Mucosa of descending colon (tissue), 3 donors: ENCODE measurements at regions not wholly inside any gene's neighbourhood (a gene's known extent, or its start where the extent isn't known, plus 50 kb on each side); places are given as distances from the start of the nearest gene placed in this dataset.

Source experiments
- ATAC-seq: fragments of 200-7000 bp; cut with Tn5 transposase; one replicate; pipeline ENCODE4 v1.9.1; 2020; ENCODE audit warnings: mild to moderate bottlenecking, moderate library complexity
- DNase-seq, 3 donors: peaks; one replicate each; pipeline ENCODE4 v3.0.0-alpha.2; 2020
- H3K36me3 ChIP-seq: fragments of 200-600 bp; one replicate; pipeline ENCODE4 v1.8.0; 2021; ENCODE audit warnings: low read depth, mild to moderate bottlenecking
- H3K4me1 ChIP-seq: fragments of 200-600 bp; one replicate; pipeline ENCODE4 v1.8.0; 2021; ENCODE audit warnings: low read depth, mild to moderate bottlenecking
- H3K4me3 ChIP-seq: fragments of 200-600 bp; one replicate; pipeline ENCODE4 v1.8.0; 2021; ENCODE audit warnings: mild to moderate bottlenecking
- H3K9me3 ChIP-seq: fragments of 200-600 bp; one replicate; pipeline ENCODE4 v1.8.0; 2021; ENCODE audit warnings: mild to moderate bottlenecking
- CTCF ChIP-seq: fragments of 200-600 bp; IDR thresholded peaks from one replicate; pipeline ENCODE4 v1.8.0; 2022; ENCODE audit warnings: antibody characterized with exemption, mild to moderate bottlenecking
- intact Hi-C, 2 donors: fragments of 100-400 bp; cut with DNase I in 1 of 2; cut with micrococcal nuclease in 1 of 2; formaldehyde crosslinking; loops; one replicate each; pipeline versions ENCODE4 v1.11.0 to v1.11.1; 2022; cut with DNase I, micrococcal nuclease
- donor health status: DM: no; HTN: no; CAD: no; lungs with moderate emphysema.
- donor health status: DM: no; HTN: no; CAD: no.
- donor health status: DM: no; HTN: yes; CAD: no.

- no peak for TF ChIP-seq CTCF
- no peak for ATAC-seq
- DNase-seq = no peak
- Histone ChIP-seq H3K36me3 (no peaks in the 10 kb centered on the region), H3K4me3 (no peak overlapping the region), H3K9me3 (no peaks in the 10 kb centered on the region), H3K4me1 (no peaks in the 10 kb centered on the region)
- intact Hi-C loops = no loop called here
Measured at GRCh38 chr7:94829987-94830386, 77.4 kb upstream of the PPP1R9A start.

DNA sequence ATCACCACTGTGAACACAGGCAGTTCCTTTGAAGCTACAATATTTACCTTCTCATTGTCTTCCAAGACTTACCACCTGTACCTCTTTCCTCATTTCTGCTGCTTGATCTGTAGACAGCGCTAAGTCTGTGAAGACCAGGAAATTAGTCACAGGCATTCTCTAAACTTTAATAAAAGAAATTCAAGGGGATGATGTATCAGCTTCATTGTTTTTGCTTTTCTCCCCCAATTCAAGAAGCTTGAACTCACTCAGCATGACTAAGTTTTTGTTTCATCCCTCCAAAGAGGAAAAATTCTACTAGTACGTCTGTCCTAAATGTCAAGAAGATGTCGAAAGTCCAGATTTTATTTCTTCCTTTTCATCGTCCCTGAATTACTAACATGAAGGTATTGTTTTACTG is 75.3 kb upstream of the PPP1R9A start:
- Histone ChIP-seq H3K36me3 (no peaks in the 10 kb centered on the region), H3K4me1 (no peaks in the 10 kb centered on the region), H3K9me3 (no peaks in the 10 kb centered on the region), H3K4me3 (no peak overlapping the region)
- no peak for TF ChIP-seq CTCF
- no peak for DNase-seq
- no peak for ATAC-seq
- intact Hi-C loops = no loop called here

DNA sequence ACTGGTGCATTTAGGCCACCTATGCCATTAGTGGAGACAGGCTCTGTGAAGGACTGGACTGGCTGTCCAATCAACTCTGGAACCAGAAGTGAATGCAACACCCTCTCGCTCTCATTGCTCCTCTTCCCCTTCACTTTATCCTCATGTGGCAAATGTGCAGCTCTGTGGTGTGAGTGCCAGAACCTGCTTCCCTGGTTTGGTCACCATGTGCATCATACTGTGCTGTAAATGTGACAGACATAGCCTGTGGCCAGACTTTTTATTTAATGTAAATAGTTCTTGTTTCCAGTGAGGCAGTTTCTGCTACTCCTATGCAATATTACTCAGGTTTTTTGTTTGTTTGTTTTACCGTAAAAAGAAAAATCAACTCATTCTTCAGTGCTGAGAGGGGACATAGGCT is 73.0 kb upstream of the PPP1R9A start:
- no peaks in the 10 kb centered on the region for H3K4me1 ChIP-seq
- intact Hi-C loops = no loop called here
- H3K4me3 ChIP-seq = no peak overlapping the region
- DNase-seq (no peak), ATAC-seq (no peak)
- TF ChIP-seq CTCF = no peak
- H3K9me3 ChIP-seq = peaks cover 20% of the 10 kb centered on the region
- no peaks in the 10 kb centered on the region for H3K36me3 ChIP-seq

DNA sequence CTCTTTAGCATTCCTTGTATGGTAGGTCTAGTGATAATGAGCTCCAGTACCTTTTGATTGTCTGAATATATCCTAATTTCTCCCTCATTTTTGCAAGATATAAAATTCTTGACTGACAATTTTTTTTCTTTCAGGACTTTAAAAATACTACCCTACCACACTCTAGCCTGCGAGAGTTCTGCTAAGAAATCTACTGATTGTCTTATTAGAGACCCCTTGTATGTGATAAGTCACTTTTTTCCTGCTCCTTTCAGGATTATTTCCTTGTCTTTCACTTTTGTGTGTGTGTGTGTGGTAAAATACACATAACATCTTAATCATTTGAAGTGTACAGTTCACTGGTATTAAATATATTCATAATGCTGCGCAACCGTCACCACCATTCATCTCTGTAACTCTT is 68.7 kb upstream of the PPP1R9A start:
- peaks cover 38% of the 10 kb centered on the region for H3K9me3 ChIP-seq
- no peak for ATAC-seq
- no peak overlapping the region for H3K4me3 ChIP-seq
- no peak for TF ChIP-seq CTCF
- no peaks in the 10 kb centered on the region for H3K36me3 ChIP-seq
- no peak for DNase-seq
- intact Hi-C loops = no loop called here
- no peaks in the 10 kb centered on the region for H3K4me1 ChIP-seq

- Histone ChIP-seq H3K4me1 (no peaks in the 10 kb centered on the region), H3K9me3 (peaks cover 38% of the 10 kb centered on the region), H3K4me3 (no peak overlapping the region), H3K36me3 (no peaks in the 10 kb centered on the region)
- no peak for TF ChIP-seq CTCF
- intact Hi-C loops = no loop called here
- ATAC-seq (no peak), DNase-seq (no peak)
Measured at GRCh38 chr7:94843553-94843952, 63.8 kb upstream of the PPP1R9A start.

- ATAC-seq = no peak
- peaks cover 16% of the 10 kb centered on the region for H3K9me3 ChIP-seq
- H3K36me3 ChIP-seq = no peaks in the 10 kb centered on the region
- H3K4me3 ChIP-seq = no peak overlapping the region
- H3K4me1 ChIP-seq = no peaks in the 10 kb centered on the region
- DNase-seq = no peak
- TF ChIP-seq CTCF = no peak
- intact Hi-C loops = no loop called here
Measured at GRCh38 chr7:94848531-94848930, 58.9 kb upstream of the PPP1R9A start.
